NOMO-1 (cell line): ENCODE measurements at regions not wholly inside any gene's neighbourhood (a gene's known extent, or its start where the extent isn't known, plus 50 kb on each side); places are given as distances from the start of the nearest gene placed in this dataset.

Experiments used
- DNase-seq, 2 experiments: peaks; one replicate each; lab custom pipeline; 2025; ENCODE audit not compliant: unreplicated experiment in 2 of 2; lab: John Stamatoyannopoulos, UW

DNA sequence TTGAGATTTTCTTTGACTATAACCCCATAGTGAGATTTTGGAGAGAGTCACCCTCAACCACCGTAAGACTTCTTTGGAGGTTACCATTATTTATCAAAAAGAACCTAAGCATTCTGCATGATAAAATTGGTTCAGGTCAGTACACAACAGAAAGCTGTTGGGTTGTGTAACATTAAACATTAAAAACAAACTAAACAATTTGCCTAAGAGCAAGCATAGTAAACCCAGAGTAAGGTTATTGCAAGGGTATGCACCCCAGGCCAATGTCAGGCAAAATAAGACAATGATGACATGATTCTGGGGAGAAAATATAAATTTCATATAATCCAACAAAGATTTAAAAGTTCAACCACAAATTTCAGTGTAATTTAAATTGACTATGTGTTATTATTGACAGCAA lies 472.4 kb downstream of the SH2D1A start:
- DNase-seq = no peak

- no peak for DNase-seq
Observed at GRCh38 chrX:124820738-124821137, 474.4 kb downstream of the SH2D1A start.

GRCh38 chrX:124827258-124827845 lies 481.0 kb downstream of the SH2D1A start:
- DNase-seq = no peak

DNA sequence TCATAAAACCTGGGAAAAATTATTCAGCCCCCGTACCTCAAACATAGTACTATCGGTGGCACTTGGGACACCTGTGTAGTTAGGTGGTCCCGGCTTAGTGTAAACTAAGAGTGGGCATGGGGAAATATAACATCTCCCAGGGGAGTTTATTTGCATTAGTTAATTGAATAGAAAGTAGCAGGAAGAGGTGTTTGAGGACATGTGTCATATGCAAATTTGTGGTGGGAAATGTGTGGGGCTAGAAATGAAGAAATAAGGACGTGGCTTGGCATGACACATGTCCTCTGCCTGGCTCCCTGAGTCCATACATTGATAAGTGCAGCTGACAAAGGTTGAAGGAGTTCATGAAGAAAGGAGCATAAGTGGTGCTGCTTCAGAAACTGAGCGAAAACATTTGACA lies 483.6 kb downstream of the SH2D1A start:
- DNase-seq = no peak

DNA sequence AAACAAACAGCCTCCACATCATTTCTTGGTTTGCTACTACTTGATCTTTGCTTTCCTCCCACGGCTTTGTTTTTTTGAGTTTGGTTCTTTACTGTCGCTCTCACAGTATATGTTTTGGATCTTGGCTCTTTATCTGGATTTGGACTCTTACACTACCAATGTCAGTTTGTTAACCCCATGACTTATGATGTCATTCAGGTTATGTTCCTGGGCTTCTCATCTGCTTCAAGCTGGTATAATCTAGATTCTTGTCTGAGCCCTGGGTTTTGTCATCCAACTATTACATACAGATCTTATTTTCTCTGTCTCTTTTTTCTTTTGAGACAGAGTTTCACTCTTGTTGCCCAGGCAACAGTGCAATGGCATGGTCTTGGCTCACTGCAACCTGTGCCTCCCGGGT lies 482.9 kb upstream of the TEX13C start:
- DNase-seq = no peak

DNA sequence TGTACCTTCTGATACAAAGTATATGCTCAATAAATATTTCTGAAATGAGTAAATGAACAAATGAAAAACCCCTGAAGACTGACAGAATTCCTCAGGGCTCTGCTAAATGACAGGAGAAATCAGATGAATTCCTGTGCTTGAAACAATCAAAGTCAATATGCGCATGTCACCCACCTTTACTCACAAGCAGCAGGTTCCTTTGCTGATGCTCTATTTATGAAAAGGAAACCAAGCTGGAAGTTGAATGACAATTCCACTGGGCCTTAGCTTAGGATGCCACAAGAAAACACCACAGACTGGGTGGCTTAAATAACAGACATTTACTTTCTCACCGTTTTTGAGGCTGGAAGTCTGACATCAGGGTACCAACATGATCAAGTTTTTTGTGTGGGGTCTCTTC lies 477.5 kb upstream of the TEX13C start:
- no peak for DNase-seq

DNA sequence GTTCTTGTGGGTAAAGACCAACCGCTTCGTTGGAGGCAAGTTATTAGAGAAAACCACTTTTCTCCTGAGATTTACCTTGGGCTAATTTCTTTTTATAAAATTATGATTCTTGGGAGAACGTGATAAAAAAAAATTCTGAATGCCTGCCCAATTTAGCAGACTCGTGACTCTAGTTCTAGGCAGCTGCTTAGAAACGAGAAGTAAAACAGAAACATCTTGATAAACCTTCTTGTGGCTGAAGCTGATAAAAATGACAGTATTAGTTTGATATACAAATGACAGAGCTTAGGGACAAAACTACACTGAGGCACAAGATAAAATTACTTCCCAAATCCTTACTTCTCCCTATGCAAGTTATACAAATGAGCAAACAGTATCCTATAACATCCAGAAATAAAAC lies 458.9 kb upstream of the TEX13C start:
- no peak for DNase-seq

GRCh38 chrX:124862301-124862700 lies 457.4 kb upstream of the TEX13C start:
- no peak for DNase-seq

DNA sequence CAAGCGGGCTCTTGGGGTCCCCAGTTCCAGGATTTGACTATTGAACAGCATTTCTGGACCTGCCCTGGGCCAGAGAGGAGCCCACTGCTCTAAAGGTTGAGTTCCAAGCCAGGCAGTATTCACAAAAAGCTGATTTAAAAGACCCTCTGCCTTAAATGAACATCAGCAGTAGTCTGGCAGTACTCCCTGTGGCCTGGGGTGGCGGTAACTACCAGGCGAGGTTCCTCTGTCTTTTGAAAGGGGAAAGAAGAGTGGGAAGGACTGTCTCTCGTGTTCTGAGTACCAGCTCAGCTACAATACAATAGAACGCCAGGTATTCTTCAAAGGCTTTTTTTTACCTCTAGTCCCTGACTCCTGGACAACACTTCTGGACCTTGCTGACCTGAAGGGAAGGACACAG lies 456.4 kb upstream of the TEX13C start:
- no peak for DNase-seq

DNA sequence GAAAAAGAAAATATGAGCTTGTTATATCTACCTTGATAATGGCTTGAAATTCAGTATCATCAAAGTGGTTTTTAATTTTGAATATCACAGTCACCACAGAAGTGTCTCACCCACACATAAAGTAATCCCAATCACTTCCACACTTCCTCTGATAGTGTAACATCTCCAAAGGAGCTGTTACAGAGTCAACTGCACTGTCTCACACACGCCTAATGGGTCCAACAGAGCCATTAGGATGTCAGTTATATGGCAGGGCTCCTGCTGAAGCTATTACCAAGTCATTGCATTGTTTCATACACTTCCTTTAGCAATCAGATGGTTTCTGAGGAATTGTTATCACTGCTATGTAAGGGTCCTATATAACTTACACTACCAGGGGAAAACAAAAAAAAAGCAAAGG lies 432.1 kb upstream of the TEX13C start:
- DNase-seq = no peak

GRCh38 chrX:124895947-124896346 lies 423.7 kb upstream of the TEX13C start:
- DNase-seq = no peak

DNA sequence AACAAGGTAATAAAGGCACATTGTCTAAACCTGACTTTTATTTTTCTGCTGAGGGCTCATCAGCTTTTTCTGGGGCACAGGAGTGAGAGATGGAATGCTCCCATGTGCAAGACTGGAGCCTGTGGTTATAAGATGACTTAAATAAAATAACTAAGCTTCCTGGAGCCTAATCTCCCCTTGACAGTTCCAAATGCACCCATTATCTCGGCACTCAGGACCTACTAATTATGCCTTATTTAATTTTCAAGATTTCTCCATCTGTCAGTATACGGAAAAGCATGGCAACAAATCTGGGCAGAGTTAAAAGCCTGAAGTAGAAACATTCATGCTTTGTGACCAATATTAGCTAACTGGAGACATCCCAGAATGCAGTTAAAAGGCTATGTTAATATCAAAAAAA lies 416.7 kb upstream of the TEX13C start:
- no peak for DNase-seq

DNA sequence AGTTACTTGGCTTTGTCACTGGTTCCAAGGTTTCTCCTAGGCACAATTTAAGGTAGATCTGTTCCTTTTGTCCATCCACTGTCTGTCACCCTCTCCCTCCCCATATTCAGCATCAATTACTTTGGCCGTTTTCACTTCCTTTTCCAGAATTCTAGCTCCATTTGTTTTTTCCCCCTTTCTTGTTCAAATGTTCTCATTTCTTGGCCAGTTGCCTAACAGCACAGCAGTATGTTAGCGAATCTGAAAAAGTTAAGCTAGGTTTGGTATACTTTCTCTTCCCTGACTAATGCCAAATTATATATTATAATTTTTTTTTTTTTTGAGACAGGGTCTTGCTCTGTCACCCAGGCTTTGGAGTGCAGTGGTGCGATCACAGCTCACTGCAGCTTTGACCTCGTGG lies 409.1 kb upstream of the TEX13C start:
- no peak for DNase-seq

DNA sequence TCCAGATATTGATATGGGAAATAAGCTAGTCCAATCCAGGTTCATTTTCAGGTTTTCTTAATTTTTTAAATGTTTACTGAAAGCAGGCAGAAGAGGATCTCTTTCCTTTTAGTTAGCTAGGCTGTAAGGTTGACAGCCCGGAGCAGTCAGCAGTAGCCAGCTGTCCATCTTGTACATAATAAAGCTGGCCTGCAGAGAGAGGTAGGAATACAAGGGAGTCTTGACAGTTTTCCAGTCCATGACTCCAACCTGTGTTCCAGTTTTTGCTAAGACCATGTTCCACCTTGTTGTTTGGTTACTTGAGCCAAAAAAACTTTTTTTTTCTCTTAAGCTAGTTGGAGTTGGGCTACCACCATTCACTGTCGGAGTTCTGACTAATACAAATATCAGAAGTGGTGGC lies 402.7 kb upstream of the TEX13C start:
- DNase-seq = no peak

DNA sequence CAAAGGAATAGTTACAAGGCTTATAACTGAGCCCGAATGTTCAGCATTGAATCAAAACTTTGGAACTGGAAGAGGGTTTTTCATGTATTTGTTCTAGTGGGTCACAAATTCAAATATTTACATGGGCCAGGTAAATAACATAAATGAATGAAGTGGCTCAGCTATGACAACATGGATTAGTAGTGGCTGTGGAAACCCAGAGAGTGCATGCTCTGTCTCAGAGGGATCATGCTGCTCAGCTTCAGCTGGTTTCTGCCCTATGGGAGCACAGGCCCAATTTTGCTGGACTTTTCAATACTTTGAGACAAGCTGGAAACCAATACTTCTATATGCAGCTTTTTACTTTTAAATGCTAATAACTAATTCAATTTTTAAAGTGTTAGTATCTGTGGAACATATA lies 394.0 kb upstream of the TEX13C start:
- no peak for DNase-seq

DNA sequence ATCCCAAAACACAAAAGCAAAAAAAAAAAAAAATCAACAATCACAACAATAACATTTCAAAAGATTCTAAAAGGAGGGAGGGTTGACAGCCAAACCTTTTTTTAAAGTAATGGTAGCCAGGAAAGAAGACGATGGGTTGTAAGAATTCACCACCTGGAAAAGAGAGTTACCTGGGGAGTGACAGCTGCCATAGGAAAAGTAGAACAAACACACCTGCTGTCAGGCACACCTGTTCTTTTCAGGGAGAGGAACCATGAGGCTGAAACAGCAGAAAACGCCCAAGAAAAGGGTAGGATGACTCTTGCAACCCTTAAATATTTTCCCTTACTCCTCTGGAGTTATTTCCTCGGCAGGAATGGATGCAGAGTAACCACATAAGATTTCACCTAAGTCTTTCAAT lies 388.4 kb upstream of the TEX13C start:
- no peak for DNase-seq

DNA sequence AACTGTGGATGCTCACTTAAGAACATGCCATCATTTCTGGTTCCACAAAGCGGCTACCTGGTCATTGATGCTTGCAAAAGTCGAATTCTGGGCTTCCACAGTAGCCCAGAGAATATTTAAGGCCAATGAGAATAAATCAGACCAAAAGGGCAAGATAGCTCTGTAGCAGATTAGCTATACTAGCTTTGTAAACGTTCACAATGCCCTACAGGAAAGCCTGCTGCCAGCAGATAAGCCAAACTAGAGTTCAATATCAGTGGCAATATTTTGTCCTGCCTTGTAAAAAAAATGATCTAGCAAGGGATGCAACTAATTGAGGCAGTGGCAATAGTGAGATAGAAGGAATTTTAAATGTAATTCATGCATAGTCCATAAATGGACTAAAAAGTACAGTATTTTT lies 387.7 kb upstream of the TEX13C start:
- DNase-seq = no peak

- DNase-seq = no peak
Observed at GRCh38 chrX:124938715-124939114, 381.0 kb upstream of the TEX13C start.

DNA sequence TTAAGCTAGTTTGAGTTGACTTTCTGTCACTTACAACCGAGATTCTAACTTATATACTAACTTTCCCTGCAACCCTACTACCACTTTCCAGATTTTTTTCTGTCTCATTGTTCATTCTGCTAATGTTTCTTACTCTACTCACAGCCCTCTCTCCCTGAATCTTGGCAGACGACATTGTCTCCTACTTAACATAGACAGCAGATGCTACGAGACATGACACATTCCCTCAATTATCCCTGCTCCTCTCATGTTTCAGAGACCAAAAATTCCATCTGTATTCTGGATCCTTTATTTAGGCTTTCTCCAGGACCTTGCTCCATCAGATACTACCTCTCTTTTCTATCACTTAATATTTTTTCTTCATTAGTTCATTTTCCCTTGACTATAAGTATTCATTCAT lies 379.1 kb upstream of the TEX13C start:
- no peak for DNase-seq

DNA sequence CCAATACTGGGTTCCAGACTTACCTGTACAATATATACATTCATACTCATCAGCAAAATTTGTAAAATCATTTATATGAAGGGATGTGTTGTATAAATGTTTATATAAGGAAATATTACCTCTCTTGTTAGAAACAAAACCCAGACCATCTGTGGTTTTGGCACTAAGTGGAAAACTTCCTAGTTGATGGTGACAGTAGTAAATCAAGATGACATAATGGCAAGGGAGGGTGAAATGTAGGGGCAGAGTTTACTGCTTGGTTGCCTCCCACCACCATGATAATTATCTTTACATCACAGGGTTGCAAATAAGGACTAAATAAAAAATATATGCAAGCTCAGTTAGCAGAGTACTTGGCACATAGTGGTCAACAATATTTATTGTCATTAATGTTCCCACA lies 365.3 kb upstream of the TEX13C start:
- DNase-seq = no peak

GRCh38 chrX:124960454-124960853 lies 359.2 kb upstream of the TEX13C start:
- DNase-seq = no peak

DNA sequence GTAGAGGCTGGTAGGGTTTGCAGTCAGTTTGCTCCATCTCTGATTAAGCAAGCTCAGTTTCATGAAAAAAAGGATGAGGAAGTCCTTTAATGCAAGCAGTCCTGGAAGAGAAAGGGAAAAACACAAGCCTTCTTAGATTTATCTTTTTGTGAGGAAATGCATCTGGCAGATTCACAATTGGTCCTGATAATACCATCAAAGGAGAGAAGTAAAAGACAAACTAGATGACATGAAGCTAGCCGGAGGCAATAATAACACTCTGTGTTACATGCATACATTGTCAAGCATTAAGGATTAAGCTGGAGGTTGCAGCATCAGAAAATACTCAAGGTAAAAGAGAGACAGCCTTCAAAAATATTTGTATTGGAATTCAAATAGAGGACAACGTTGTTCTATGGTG lies 356.0 kb upstream of the TEX13C start, which contains the start of gene TENM1:
Gene TENM1, minus strand, starts transcription at position 101 of the 400 bp plus-strand sequence.
- no peak for DNase-seq

GRCh38 chrX:124975456-124975855 lies 344.2 kb upstream of the TEX13C start:
- DNase-seq = no peak
